ENCODE measurements at regions not wholly inside any gene's neighbourhood (a gene's known extent, or its start where the extent isn't known, plus 50 kb on each side); places are given as distances from the start of the nearest gene placed in this dataset.

- no peak overlapping the region for H3K9ac ChIP-seq
- H3K27ac ChIP-seq: no peak overlapping the region
- TF ChIP-seq, protein P1, sequence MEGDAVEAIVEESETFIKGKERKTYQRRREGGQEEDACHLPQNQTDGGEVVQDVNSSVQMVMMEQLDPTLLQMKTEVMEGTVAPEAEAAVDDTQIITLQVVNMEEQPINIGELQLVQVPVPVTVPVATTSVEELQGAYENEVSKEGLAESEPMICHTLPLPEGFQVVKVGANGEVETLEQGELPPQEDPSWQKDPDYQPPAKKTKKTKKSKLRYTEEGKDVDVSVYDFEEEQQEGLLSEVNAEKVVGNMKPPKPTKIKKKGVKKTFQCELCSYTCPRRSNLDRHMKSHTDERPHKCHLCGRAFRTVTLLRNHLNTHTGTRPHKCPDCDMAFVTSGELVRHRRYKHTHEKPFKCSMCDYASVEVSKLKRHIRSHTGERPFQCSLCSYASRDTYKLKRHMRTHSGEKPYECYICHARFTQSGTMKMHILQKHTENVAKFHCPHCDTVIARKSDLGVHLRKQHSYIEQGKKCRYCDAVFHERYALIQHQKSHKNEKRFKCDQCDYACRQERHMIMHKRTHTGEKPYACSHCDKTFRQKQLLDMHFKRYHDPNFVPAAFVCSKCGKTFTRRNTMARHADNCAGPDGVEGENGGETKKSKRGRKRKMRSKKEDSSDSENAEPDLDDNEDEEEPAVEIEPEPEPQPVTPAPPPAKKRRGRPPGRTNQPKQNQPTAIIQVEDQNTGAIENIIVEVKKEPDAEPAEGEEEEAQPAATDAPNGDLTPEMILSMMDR (IDR thresholded peaks at IDR 0.05): no peak
- TF ChIP-seq EZH2phosphoT487 (IDR thresholded peaks at IDR 0.05): no peak
- TF ChIP-seq EZH2 (IDR thresholded peaks at IDR 0.05): no peak
- H3K36me3 Mint-ChIP-seq: peaks cover 2% of the 10 kb centered on the region
- H3K4me3 Mint-ChIP-seq: no peak overlapping the region
- no peak overlapping the region for H3K4me2 ChIP-seq
- H3K27me3 ChIP-seq: no peaks in the 10 kb centered on the region
- H3K4me3 ChIP-seq: no peak overlapping the region
- H3K27me3 Mint-ChIP-seq (ENCODE audit: insufficient read depth, low read depth): no peaks in the 10 kb centered on the region
- H3K36me3 ChIP-seq: no peaks in the 10 kb centered on the region
- peaks cover 21% of the 10 kb centered on the region for H3K4me1 ChIP-seq
- no peaks in the 10 kb centered on the region for H3K9me3 ChIP-seq (ENCODE audit: low read depth)
- H3K27ac Mint-ChIP-seq: no peak overlapping the region
- no peak for DNase-seq (ENCODE audit: low spot score)
- no peak overlapping the region for H2AFZ ChIP-seq (replicated peaks)
- peaks cover 12% of the 10 kb centered on the region for H3K4me1 Mint-ChIP-seq
- H3K79me2 ChIP-seq (ENCODE audit: low read depth): no peaks in the 10 kb centered on the region
- H3K9me3 Mint-ChIP-seq: peaks cover 18% of the 10 kb centered on the region
- H4K20me1 ChIP-seq (ENCODE audit: low read depth): peaks cover 7% of the 10 kb centered on the region
- H3F3A ChIP-seq (ENCODE audit: low read depth): peaks cover 19% of the 10 kb centered on the region
Measured at GRCh38 chr12:27162229-27162537, 79.8 kb upstream of the C12orf71 start.

DNA sequence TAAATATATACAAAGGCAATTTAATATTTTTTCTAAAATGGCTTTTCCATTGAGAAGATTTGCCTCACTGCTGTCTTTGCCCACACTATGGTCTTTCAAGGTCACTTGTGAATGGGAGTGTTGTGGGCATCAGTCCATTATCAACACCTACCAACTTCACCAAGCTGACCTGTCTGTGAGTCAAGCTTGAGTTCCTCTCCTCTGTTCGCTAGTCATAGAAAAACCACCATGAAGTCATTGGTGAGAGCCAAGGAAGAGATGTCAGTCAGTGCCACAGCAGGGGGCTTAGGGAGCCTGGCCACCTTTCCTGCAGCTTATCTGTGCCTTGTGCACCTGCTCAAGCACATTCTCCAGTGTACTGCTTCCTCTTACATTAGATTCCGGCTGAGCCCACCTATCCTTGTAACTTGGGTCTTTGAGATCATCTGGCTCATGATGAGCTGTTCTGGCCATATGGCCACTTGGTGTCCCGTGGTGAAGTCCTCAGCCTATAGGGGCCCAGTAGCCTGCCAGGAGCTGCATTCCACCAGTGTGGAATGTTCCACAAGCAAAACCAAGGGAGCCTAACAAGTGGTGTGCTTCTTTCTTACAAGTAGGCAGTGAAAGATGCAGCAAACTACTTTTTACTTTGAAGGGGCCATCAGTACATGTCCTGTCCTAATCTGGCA, 80.8 kb upstream of the C12orf71 start:
- H3K27ac ChIP-seq: no peak overlapping the region
- H4K20me1 ChIP-seq (ENCODE audit: low read depth): peaks cover under 1% of the 10 kb centered on the region
- no peak overlapping the region for H3K9ac ChIP-seq
- no peaks in the 10 kb centered on the region for H3K36me3 ChIP-seq
- H2AFZ ChIP-seq (replicated peaks): no peak overlapping the region
- peaks cover 2% of the 10 kb centered on the region for H3K36me3 Mint-ChIP-seq
- peaks cover 9% of the 10 kb centered on the region for H3F3A ChIP-seq (ENCODE audit: low read depth)
- peaks cover 21% of the 10 kb centered on the region for H3K9me3 Mint-ChIP-seq
- DNase-seq (ENCODE audit: low spot score): no peak
- peaks cover 7% of the 10 kb centered on the region for H3K4me1 Mint-ChIP-seq
- no peak overlapping the region for H3K4me3 Mint-ChIP-seq
- no peaks in the 10 kb centered on the region for H3K27me3 ChIP-seq
- H3K4me2 ChIP-seq: no peak overlapping the region
- no peak overlapping the region for H3K4me3 ChIP-seq
- TF ChIP-seq EZH2phosphoT487 (IDR thresholded peaks at IDR 0.05) (no peak), EZH2 (IDR thresholded peaks at IDR 0.05) (no peak)
- TF ChIP-seq, protein P1 (IDR thresholded peaks at IDR 0.05): no peak
- no peaks in the 10 kb centered on the region for H3K9me3 ChIP-seq (ENCODE audit: low read depth)
- H3K79me2 ChIP-seq (ENCODE audit: low read depth): no peaks in the 10 kb centered on the region
- H3K27ac Mint-ChIP-seq: no peak overlapping the region
- peaks cover 12% of the 10 kb centered on the region for H3K4me1 ChIP-seq
- H3K27me3 Mint-ChIP-seq (ENCODE audit: insufficient read depth, low read depth): no peaks in the 10 kb centered on the region

- Mint-ChIP-seq H3K27me3 (ENCODE audit: insufficient read depth, low read depth) (no peaks in the 10 kb centered on the region), H3K4me1 (no peaks in the 10 kb centered on the region), H3K4me3 (no peak overlapping the region), H3K36me3 (peaks cover 2% of the 10 kb centered on the region), H3K27ac (no peak overlapping the region), H3K9me3 (peaks cover 21% of the 10 kb centered on the region)
- H3F3A ChIP-seq (ENCODE audit: low read depth): peaks cover 2% of the 10 kb centered on the region
- H3K9ac ChIP-seq: no peak overlapping the region
- H3K27ac ChIP-seq: no peak overlapping the region
- H4K20me1 ChIP-seq (ENCODE audit: low read depth): no peaks in the 10 kb centered on the region
- H3K9me3 ChIP-seq (ENCODE audit: low read depth): no peaks in the 10 kb centered on the region
- no peaks in the 10 kb centered on the region for H3K36me3 ChIP-seq
- peaks cover 7% of the 10 kb centered on the region for H3K4me1 ChIP-seq
- no peaks in the 10 kb centered on the region for H3K79me2 ChIP-seq (ENCODE audit: low read depth)
- no peak for DNase-seq (ENCODE audit: low spot score)
- no peaks in the 10 kb centered on the region for H3K27me3 ChIP-seq
- H2AFZ ChIP-seq (replicated peaks): no peak overlapping the region
- no peak overlapping the region for H3K4me3 ChIP-seq
- TF ChIP-seq EZH2phosphoT487 (IDR thresholded peaks at IDR 0.05) (no peak), EZH2 (IDR thresholded peaks at IDR 0.05) (no peak)
- TF ChIP-seq, protein P1 (IDR thresholded peaks at IDR 0.05): no peak
- no peak overlapping the region for H3K4me2 ChIP-seq
Measured at GRCh38 chr12:27163894-27164293, 80.2 kb upstream of the STK38L start.
